ENCODE measurements at regions not wholly inside any gene's neighbourhood (a gene's known extent, or its start where the extent isn't known, plus 50 kb on each side); places are given as distances from the start of the nearest gene placed in this dataset.

- H3K36me3 Mint-ChIP-seq, result no peaks in the 10 kb centered on the region
- no peak for ATAC-seq
- ChIA-PET CTCF (no interaction called here), POLR2A (no interaction called here)
- TF ChIP-seq ZNF416 (CRISPR knock-in tag; IDR thresholded peaks at IDR 0.05) (no peak), CREM (CRISPR knock-in tag; IDR thresholded peaks at IDR 0.05) (no peak), ZNF121 (CRISPR knock-in tag; IDR thresholded peaks at IDR 0.05) (no peak), EMX1 (CRISPR knock-in tag; IDR thresholded peaks at IDR 0.05) (no peak), JUN (CRISPR knock-in tag; IDR thresholded peaks at IDR 0.05) (no peak), AFF4 (CRISPR knock-in tag; IDR thresholded peaks at IDR 0.05; ENCODE audit: borderline replicate concordance) (no peak), IRF2 (CRISPR knock-in tag; IDR thresholded peaks at IDR 0.05; ENCODE audit: borderline replicate concordance, low read depth) (no peak)
- TF ChIP-seq, protein P1, sequence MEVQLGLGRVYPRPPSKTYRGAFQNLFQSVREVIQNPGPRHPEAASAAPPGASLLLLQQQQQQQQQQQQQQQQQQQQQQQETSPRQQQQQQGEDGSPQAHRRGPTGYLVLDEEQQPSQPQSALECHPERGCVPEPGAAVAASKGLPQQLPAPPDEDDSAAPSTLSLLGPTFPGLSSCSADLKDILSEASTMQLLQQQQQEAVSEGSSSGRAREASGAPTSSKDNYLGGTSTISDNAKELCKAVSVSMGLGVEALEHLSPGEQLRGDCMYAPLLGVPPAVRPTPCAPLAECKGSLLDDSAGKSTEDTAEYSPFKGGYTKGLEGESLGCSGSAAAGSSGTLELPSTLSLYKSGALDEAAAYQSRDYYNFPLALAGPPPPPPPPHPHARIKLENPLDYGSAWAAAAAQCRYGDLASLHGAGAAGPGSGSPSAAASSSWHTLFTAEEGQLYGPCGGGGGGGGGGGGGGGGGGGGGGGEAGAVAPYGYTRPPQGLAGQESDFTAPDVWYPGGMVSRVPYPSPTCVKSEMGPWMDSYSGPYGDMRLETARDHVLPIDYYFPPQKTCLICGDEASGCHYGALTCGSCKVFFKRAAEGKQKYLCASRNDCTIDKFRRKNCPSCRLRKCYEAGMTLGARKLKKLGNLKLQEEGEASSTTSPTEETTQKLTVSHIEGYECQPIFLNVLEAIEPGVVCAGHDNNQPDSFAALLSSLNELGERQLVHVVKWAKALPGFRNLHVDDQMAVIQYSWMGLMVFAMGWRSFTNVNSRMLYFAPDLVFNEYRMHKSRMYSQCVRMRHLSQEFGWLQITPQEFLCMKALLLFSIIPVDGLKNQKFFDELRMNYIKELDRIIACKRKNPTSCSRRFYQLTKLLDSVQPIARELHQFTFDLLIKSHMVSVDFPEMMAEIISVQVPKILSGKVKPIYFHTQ (CRISPR knock-in tag; IDR thresholded peaks at IDR 0.05), result no peak
- H3K27me3 Mint-ChIP-seq (ENCODE audit: low read depth), result no peaks in the 10 kb centered on the region; the same call in 1 of the 2 replicates
- peaks cover 15% of the 10 kb centered on the region for H3K4me1 Mint-ChIP-seq
- no peak for DNase-seq (ENCODE audit: low spot score)
- peaks cover 3% of the 10 kb centered on the region; the same call in 1 of the 2 replicates for H3K9me3 Mint-ChIP-seq
- no peak overlapping the region for H3K27ac Mint-ChIP-seq
- H3K4me3 Mint-ChIP-seq, result no peak overlapping the region
Observed at GRCh38 chr2:74767618-74768017, 66.3 kb upstream of the HK2 start.

DNA sequence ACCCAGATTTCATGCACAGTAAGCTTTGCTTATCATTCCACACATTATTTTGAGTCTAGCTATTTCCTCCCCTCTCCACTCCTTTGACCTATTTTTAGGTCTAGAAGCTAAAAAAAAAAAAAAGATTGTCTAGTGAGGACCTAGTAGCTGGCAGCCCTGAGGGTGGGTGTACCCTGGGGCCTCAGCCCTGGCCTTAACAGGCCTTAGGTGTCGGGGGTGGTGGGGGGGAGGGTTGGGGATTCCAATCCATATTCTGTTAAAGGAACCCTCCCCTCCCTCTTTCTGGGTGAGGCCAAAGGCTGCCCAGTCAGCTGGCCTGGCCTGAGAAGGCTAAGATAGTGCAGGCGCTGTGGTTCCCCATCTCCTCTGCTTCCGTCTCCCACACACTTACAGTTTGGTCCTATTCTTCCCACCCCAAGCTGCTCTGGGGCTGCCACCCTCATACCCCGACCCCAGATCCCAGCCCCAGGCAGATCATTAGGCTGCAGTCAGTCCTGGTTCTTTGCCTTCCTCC is 65.5 kb upstream of the HK2 start:
- Mint-ChIP-seq H3K27ac (no peak overlapping the region), H3K9me3 (peaks cover 3% of the 10 kb centered on the region; the same call in 1 of the 2 replicates), H3K36me3 (no peaks in the 10 kb centered on the region), H3K4me3 (no peak overlapping the region), H3K4me1 (peaks cover 15% of the 10 kb centered on the region), H3K27me3 (ENCODE audit: low read depth) (no peaks in the 10 kb centered on the region; the same call in 1 of the 2 replicates)
- DNase-seq (ENCODE audit: low spot score) (no peak), ATAC-seq (no peak)
- POLR2A ChIA-PET, result no interaction called here
- CTCF ChIA-PET, result no interaction called here
- TF ChIP-seq, protein P2, sequence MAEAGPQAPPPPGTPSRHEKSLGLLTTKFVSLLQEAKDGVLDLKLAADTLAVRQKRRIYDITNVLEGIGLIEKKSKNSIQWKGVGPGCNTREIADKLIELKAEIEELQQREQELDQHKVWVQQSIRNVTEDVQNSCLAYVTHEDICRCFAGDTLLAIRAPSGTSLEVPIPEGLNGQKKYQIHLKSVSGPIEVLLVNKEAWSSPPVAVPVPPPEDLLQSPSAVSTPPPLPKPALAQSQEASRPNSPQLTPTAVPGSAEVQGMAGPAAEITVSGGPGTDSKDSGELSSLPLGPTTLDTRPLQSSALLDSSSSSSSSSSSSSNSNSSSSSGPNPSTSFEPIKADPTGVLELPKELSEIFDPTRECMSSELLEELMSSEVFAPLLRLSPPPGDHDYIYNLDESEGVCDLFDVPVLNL (CRISPR knock-in tag; IDR thresholded peaks at IDR 0.05; ENCODE audit: borderline replicate concordance, low read depth), result no peak
- TF ChIP-seq TCF7 (CRISPR knock-in tag; IDR thresholded peaks at IDR 0.05; ENCODE audit: low read depth) (no peak), STAT6 (CRISPR knock-in tag; conservative IDR thresholded peaks at IDR 0.05; ENCODE audit: low read depth) (no peak), ZBTB43 (CRISPR knock-in tag; IDR thresholded peaks at IDR 0.05) (no peak), ESRRA (CRISPR knock-in tag; IDR thresholded peaks at IDR 0.05; ENCODE audit: borderline replicate concordance) (no peak)
- TF ChIP-seq, protein P3, sequence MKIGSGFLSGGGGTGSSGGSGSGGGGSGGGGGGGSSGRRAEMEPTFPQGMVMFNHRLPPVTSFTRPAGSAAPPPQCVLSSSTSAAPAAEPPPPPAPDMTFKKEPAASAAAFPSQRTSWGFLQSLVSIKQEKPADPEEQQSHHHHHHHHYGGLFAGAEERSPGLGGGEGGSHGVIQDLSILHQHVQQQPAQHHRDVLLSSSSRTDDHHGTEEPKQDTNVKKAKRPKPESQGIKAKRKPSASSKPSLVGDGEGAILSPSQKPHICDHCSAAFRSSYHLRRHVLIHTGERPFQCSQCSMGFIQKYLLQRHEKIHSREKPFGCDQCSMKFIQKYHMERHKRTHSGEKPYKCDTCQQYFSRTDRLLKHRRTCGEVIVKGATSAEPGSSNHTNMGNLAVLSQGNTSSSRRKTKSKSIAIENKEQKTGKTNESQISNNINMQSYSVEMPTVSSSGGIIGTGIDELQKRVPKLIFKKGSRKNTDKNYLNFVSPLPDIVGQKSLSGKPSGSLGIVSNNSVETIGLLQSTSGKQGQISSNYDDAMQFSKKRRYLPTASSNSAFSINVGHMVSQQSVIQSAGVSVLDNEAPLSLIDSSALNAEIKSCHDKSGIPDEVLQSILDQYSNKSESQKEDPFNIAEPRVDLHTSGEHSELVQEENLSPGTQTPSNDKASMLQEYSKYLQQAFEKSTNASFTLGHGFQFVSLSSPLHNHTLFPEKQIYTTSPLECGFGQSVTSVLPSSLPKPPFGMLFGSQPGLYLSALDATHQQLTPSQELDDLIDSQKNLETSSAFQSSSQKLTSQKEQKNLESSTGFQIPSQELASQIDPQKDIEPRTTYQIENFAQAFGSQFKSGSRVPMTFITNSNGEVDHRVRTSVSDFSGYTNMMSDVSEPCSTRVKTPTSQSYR (CRISPR knock-in tag; IDR thresholded peaks at IDR 0.05), result no peak
- TF ChIP-seq, protein P4, sequence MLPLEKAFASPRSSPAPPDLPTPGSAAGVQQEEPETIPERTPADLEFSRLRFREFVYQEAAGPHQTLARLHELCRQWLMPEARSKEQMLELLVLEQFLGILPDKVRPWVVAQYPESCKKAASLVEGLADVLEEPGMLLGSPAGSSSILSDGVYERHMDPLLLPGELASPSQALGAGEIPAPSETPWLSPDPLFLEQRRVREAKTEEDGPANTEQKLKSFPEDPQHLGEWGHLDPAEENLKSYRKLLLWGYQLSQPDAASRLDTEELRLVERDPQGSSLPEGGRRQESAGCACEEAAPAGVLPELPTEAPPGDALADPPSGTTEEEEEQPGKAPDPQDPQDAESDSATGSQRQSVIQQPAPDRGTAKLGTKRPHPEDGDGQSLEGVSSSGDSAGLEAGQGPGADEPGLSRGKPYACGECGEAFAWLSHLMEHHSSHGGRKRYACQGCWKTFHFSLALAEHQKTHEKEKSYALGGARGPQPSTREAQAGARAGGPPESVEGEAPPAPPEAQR (CRISPR knock-in tag; IDR thresholded peaks at IDR 0.05), result no peak
- TF ChIP-seq, protein P5, sequence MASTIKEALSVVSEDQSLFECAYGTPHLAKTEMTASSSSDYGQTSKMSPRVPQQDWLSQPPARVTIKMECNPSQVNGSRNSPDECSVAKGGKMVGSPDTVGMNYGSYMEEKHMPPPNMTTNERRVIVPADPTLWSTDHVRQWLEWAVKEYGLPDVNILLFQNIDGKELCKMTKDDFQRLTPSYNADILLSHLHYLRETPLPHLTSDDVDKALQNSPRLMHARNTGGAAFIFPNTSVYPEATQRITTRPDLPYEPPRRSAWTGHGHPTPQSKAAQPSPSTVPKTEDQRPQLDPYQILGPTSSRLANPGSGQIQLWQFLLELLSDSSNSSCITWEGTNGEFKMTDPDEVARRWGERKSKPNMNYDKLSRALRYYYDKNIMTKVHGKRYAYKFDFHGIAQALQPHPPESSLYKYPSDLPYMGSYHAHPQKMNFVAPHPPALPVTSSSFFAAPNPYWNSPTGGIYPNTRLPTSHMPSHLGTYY (CRISPR knock-in tag; IDR thresholded peaks at IDR 0.05), result no peak
